KMS-11 (cell line): ENCODE measurements at regions not wholly inside any gene's neighbourhood (a gene's known extent, or its start where the extent isn't known, plus 50 kb on each side); places are given as distances from the start of the nearest gene placed in this dataset.

Experiments used
- H2AFZ ChIP-seq: fragments of 200-600 bp; sonication (generic); 2 replicates; pipeline ENCODE4 v1.6.1; 2016; ENCODE audit warnings: antibody characterized with exemption, mixed run types, low read depth
- H3K27ac ChIP-seq: fragments of 200-600 bp; sonication (generic); 2 replicates; pipeline ENCODE4 v1.6.1; 2016; ENCODE audit warnings: mild to moderate bottlenecking, mixed run types
- H3K27me3 ChIP-seq: fragments of 200-600 bp; sonication (generic); 2 replicates; pipeline ENCODE4 v1.6.1; 2017; ENCODE audit warnings: mild to moderate bottlenecking, low read depth, mixed run types, moderate library complexity; ENCODE audit not compliant: insufficient read depth
- H3K36me3 ChIP-seq: fragments of 200-600 bp; sonication (generic); 2 replicates; pipeline ENCODE4 v1.6.1; 2017; ENCODE audit warnings: mild to moderate bottlenecking, mixed run types; ENCODE audit not compliant: insufficient read depth
- H3K4me1 ChIP-seq: fragments of 200-600 bp; sonication (generic); 2 replicates; pipeline ENCODE4 v1.6.1; 2016; ENCODE audit warnings: mild to moderate bottlenecking, low read depth, mixed run types; ENCODE audit not compliant: poor library complexity, severe bottlenecking
- H3K4me2 ChIP-seq: fragments of 200-600 bp; sonication (generic); 2 replicates; pipeline ENCODE4 v1.7.0; 2016; ENCODE audit warnings: mild to moderate bottlenecking, mixed run types
- H3K4me3 ChIP-seq: fragments of 200-600 bp; sonication (generic); IDR thresholded peaks from 2 replicates; pipeline ENCODE4 v1.6.1; 2017; ENCODE audit warnings: low read depth, low read length, mixed read lengths; ENCODE audit not compliant: insufficient read depth
- H3K79me2 ChIP-seq: fragments of 200-600 bp; sonication (generic); 2 replicates; pipeline ENCODE4 v1.6.1; 2016; ENCODE audit warnings: low read depth, mixed run types; ENCODE audit not compliant: insufficient read depth
- H3K9ac ChIP-seq: fragments of 200-600 bp; sonication (generic); 2 replicates; pipeline ENCODE4 v1.6.1; 2016; ENCODE audit warnings: mild to moderate bottlenecking, mixed run types
- H4K20me1 ChIP-seq: fragments of 200-600 bp; sonication (generic); 2 replicates; pipeline ENCODE4 v1.6.1; 2016; ENCODE audit warnings: mild to moderate bottlenecking, mixed run types; ENCODE audit not compliant: insufficient read depth
- CTCF ChIP-seq: fragments of 200-600 bp; sonication (generic); conservative IDR thresholded peaks from 2 replicates; pipeline ENCODE4 v1.6.1; 2017; ENCODE audit warnings: low read depth, mild to moderate bottlenecking, antibody characterized with exemption, low read length, moderate library complexity, mixed read lengths

- Histone ChIP-seq H3K4me1 (no peaks in the 10 kb centered on the region), H3K9ac (no peak overlapping the region), H3K27me3 (no peaks in the 10 kb centered on the region), H3K4me3 (no peak overlapping the region), H3K79me2 (no peaks in the 10 kb centered on the region), H3K27ac (no peak overlapping the region), H3K4me2 (no peak overlapping the region), H4K20me1 (no peaks in the 10 kb centered on the region), H2AFZ (no peak overlapping the region), H3K36me3 (no peaks in the 10 kb centered on the region)
- no peak for TF ChIP-seq CTCF
Observed at GRCh38 chr20:1831096-1831495, 64.1 kb upstream of the SIRPA start.

- no peak for TF ChIP-seq CTCF
- H3K4me1 ChIP-seq: no peaks in the 10 kb centered on the region
- no peak overlapping the region for H3K4me3 ChIP-seq
- no peaks in the 10 kb centered on the region for H4K20me1 ChIP-seq
- no peak overlapping the region for H2AFZ ChIP-seq
- no peak overlapping the region for H3K27ac ChIP-seq
- no peaks in the 10 kb centered on the region for H3K27me3 ChIP-seq
- H3K9ac ChIP-seq: no peak overlapping the region
- no peak overlapping the region for H3K4me2 ChIP-seq
- H3K36me3 ChIP-seq: no peaks in the 10 kb centered on the region
- H3K79me2 ChIP-seq: no peaks in the 10 kb centered on the region
Observed at GRCh38 chr20:1830240-1830639, 65.0 kb upstream of the SIRPA start.

- TF ChIP-seq CTCF: no peak
- Histone ChIP-seq H3K27ac (no peak overlapping the region), H3K36me3 (no peaks in the 10 kb centered on the region), H3K4me3 (no peak overlapping the region), H3K79me2 (no peaks in the 10 kb centered on the region), H3K4me1 (no peaks in the 10 kb centered on the region), H4K20me1 (no peaks in the 10 kb centered on the region), H3K4me2 (no peak overlapping the region), H3K27me3 (no peaks in the 10 kb centered on the region), H2AFZ (no peak overlapping the region), H3K9ac (no peak overlapping the region)
Observed at GRCh38 chr20:1829531-1829930, 65.7 kb upstream of the SIRPA start.

GRCh38 chr20:1828786-1829131, 66.4 kb upstream of the SIRPA start:
- no peaks in the 10 kb centered on the region for H3K27me3 ChIP-seq
- no peaks in the 10 kb centered on the region for H3K4me1 ChIP-seq
- TF ChIP-seq CTCF: no peak
- no peak overlapping the region for H2AFZ ChIP-seq
- no peak overlapping the region for H3K4me2 ChIP-seq
- H3K36me3 ChIP-seq: no peaks in the 10 kb centered on the region
- H3K4me3 ChIP-seq: no peak overlapping the region
- H4K20me1 ChIP-seq: no peaks in the 10 kb centered on the region
- no peaks in the 10 kb centered on the region for H3K79me2 ChIP-seq
- no peak overlapping the region for H3K27ac ChIP-seq
- no peak overlapping the region for H3K9ac ChIP-seq
